ENCODE measurements at regions not wholly inside any gene's neighbourhood (a gene's known extent, or its start where the extent isn't known, plus 50 kb on each side); places are given as distances from the start of the nearest gene placed in this dataset.
"Not testable (repeated sequence)": the region's sequence is repeated elsewhere in the genome, so short reads cannot be mapped to it uniquely, and the experiment has no call there.

GRCh38 chr2:234406085-234406484 is 90.8 kb downstream of the ARL4C start:
- DNase-seq (ENCODE audit: low spot score), result no peak

DNA sequence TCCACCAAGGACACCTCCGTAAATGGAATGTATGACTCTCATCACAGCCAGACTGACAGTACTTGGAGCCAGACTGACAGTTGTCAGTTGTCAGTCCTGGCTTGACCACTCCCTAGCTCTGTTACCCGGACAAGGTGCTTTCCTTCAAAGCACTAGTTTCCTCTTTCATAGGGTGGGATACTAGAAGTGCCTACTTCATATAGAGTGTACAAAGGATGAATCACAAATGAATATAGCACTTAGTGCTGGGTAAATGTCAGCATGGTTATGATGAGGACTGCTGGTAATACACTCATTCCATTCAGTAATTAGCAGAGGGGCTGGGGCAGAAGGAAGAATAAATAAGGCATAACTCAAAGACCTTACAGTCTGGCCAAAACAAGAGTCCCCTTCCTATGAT is 91.4 kb downstream of the ARL4C start:
- no peak for DNase-seq (ENCODE audit: low spot score)

- no peak for DNase-seq (ENCODE audit: low spot score)
These were observed 91.9 kb downstream of the ARL4C start for GRCh38 chr2:234404957-234405356.

DNA sequence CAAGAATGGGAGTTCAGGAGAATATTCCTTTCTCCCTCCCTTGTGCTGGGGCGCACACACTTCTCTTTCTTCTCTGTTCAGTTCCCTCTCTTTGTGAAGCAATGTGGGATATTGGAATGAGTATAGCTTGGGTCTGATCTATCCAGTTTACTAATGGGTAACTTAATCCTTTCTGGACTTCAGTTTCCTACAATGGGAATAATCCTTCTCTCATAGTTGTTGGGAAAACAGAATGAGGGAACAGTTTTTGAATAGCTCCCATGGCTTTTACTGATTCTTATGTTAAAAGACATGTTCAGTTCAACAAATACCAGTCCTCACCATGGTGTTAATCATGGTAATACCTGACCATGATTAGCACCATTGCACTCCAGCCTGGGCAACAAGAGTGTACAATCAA is 93.1 kb downstream of the ARL4C start:
- no peak for DNase-seq (ENCODE audit: low spot score)

DNA sequence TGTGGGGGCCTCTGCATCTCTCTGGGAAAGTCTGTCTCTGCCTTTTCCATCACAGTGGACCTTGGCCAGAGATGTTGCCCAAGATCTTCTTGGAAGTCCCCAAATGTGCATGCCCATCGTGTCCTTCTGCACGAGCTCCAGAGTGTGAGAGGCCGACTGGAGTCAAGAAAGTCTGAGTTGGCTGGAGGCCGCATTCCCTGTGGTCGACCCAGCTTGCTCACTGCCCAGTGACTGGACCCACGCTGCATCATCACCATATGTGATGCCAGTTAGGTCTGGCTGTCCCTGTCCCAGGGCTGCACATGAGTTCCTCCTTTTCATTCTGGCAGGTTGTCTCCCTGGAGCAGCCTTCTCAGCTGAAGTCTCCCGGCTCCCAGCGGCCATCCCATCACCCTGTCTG is 93.8 kb downstream of the ARL4C start:
- DNase-seq (ENCODE audit: low spot score), result no peak

GRCh38 chr2:234401426-234401825 is 95.5 kb downstream of the ARL4C start:
- no peak for DNase-seq (ENCODE audit: low spot score)

DNA sequence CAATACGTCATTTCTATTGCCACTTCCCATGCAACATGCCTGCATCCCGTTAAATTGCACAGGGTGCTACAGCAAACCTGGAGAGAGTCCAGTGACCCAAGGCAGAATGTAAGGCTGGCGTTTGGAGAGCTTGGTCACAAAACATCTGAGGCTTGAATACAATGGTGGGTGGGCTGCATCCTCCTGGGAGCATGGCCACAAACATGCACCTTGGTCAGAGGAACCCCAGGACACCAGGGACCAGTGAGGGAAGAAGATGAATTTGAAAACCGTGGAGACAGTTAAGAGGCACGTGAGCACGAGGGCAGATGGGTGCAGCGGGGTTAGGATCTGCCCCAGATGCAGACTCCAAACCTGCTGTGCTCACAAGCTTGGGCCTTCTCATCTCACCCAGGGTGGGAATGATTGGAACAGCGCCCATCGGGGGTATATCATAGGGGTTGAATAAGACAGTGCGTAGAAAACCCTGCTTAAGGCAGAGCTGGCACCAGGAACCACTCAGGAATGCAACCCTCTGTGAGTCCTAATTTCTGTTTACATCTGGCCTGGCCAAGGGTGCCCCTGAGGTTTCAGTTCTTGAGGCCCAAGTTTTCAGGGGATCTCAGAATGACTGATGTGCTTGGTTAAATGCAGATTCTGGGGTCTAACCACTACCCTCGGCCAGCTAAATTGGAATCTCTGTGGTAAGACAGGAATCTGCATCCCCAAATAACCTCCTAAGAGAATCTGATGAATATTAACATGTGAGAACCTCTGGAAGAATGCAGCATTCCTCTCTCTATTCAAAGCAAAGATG is 97.2 kb downstream of the ARL4C start:
- DNase-seq (ENCODE audit: low spot score), result no peak

- no peak for DNase-seq (ENCODE audit: low spot score)
These were observed 98.3 kb downstream of the ARL4C start for GRCh38 chr2:234398531-234398930.

GRCh38 chr2:234395891-234396420 is 100.9 kb downstream of the ARL4C start:
- no peak for DNase-seq (ENCODE audit: low spot score)

GRCh38 chr2:234394450-234394849 is 102.4 kb downstream of the ARL4C start:
- no peak for DNase-seq (ENCODE audit: low spot score)

- no peak for DNase-seq (ENCODE audit: low spot score)
These were observed 103.5 kb downstream of the ARL4C start for GRCh38 chr2:234393354-234393753.

- no peak for DNase-seq (ENCODE audit: low spot score)
These were observed 104.8 kb downstream of the ARL4C start for GRCh38 chr2:234392041-234392615.

GRCh38 chr2:234391625-234392024 is 105.3 kb downstream of the ARL4C start:
- DNase-seq (ENCODE audit: low spot score), result no peak

GRCh38 chr2:234389661-234390060 is 107.2 kb downstream of the ARL4C start:
- DNase-seq (ENCODE audit: low spot score), result not testable (repeated sequence)

- DNase-seq (ENCODE audit: low spot score), result no peak
These were observed 108.3 kb downstream of the ARL4C start for GRCh38 chr2:234388591-234388990.

- no peak for DNase-seq (ENCODE audit: low spot score)
These were observed 109.9 kb downstream of the ARL4C start for GRCh38 chr2:234386971-234387370.

DNA sequence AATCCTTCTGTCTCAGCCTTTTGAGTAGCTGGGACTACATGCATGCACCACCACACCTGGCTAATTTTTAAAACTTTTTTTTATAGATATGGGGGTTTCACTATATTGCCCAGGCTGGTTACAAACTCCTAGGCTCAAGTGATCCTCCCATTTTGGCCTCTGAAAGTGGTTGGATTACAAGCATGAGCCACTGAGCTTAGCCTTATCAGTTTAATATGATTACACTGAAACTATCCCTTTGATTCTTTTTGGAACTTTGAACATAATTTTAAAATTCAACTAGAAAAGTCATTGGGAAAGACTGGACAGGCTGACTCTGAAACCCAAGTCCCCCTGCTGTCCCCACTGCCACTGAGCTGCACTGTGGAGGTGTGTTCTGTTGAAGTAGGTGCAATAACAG is 114.8 kb downstream of the ARL4C start:
- DNase-seq (ENCODE audit: low spot score), result no peak

DNA sequence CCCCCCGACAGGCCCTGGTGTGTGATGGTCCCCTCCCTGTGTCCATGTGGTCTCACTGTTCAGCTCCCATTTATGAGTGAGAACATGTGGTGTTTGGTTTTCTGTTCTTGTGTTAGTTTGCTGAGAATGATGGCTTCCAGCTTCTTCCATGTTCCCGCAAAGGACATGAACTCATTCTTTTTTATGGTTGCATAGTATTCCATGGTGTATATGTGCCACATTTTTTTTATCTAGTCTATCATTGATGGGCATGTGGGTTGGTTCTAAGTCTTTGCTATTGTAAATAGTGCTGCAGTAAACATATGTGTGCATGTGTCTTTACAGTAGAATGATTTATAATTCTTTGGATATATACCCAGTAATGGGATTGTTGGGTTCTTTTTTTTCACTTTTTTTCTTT is 117.9 kb downstream of the ARL4C start:
- DNase-seq (ENCODE audit: low spot score), result not testable (repeated sequence)

GRCh38 chr2:234378440-234378839 is 118.4 kb downstream of the ARL4C start:
- DNase-seq (ENCODE audit: low spot score), result no peak

DNA sequence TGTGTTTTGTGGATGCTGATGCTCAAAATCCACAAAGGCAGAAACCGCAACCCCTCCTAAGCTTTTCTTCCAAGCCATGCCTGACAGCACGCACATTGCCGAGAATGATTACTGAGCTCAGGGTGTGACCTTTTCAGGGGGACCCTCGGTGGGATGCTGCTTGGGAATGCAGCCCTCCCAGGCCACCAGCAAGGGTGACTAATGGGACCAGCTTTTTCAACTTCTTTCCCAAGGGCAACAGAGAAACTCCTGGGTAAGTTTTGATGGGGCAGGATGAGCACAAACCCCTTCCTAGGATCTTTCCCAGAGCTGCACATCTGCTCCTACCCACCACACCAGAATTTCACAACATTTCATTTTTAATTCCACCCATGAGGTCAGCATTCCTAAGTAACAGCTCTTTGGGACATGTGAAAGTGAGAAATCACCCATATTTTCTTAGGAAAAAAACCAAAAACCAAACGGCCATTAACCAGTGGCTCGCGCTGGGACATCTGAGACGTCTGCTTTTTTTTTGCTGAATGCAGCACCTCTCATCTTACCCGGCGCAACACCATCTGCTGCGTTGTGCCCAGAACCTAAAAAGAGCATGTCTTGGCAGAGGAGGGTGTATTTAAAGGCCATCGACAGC is 119.0 kb downstream of the ARL4C start:
- no peak for DNase-seq (ENCODE audit: low spot score)

GRCh38 chr2:234376229-234376628 is 120.7 kb downstream of the ARL4C start:
- DNase-seq (ENCODE audit: low spot score), result no peak

- DNase-seq (ENCODE audit: low spot score), result no peak
These were observed 121.6 kb downstream of the ARL4C start for GRCh38 chr2:234375176-234375880.
